ENCODE measurements at regions not wholly inside any gene's neighbourhood (a gene's known extent, or its start where the extent isn't known, plus 50 kb on each side); places are given as distances from the start of the nearest gene placed in this dataset.

DNA sequence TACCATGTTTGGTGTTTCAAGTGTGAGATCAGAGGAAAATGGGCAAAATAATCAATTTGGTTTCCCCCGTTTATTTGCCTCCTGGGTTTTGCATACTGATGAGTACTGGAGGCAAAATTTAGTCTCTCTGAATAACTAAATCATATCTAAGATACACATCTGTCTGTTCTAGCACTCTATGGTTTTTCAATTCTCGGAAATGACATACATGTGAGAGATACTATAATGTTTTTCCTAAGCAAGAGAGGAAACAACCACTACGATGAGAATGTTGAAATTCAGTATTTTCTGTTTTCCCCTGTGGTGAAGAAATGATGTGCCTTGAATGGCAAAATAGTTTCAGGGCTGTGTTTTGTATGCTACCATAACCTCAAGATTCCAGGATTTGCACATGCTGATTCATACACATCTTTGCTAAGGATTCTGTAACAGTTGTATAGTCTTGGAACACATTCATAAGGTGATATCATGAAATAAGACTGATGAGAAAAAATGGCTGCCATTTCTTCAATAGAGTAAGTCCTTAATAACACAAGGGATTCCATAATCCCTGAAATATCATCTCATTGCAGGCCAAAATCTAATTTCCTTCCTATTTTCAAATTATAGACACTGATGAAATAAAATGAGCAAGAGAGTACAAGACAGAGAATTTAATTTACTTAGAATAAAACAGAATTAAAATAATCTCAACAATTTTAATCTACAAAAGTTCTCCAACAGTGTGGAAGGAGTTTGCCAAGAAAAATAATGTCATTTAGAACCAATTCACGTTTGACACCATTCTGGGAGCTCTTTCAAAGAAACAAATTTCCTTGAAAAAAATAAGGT is 316.6 kb downstream of the FIGN start:
- no peaks in the 10 kb centered on the region for H3K36me3 ChIP-seq (replicated peaks; ENCODE audit: control insufficient read depth, insufficient read depth, low read length)
- H3K27me3 ChIP-seq (ENCODE audit: control insufficient read depth, insufficient read depth, low read length), result no peaks in the 10 kb centered on the region
- H3K4me3 ChIP-seq (ENCODE audit: insufficient read depth, low read depth, low read length), result no peak overlapping the region
- DNase-seq, result no peak

DNA sequence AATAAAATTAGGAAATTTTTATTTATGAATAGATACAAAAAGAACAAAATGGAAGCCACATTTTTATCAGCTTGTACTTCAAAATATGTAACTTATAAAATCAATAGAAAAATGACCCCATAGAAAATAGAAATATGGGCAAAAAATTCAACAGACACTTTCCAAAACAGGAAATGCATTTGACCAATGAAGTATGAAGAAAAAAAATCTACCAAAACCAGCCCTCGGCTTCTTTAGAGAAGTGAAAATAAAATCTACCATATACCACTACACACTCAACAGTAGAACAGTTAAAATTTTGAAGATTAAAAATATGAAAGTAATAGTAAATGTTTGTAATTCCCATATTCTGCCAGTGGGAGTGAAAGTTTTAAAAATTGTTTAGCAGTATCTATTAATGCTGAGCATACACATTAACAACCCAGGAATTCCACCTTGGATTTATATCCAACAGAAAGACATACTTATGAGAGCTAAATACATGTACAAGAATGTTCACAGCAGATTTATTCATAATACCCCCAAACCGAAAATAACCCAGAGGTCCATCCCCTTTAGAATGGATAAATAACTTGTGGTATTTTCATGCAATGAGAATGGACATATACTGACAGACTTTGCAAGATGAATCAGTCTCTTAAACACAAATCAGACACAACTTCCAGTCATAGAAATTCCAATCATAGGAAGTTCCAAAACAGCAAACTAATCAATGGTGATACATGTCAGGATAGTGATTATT is 318.0 kb downstream of the FIGN start:
- no peak for DNase-seq
- Histone ChIP-seq H3K27me3 (ENCODE audit: control insufficient read depth, insufficient read depth, low read length) (no peaks in the 10 kb centered on the region), H3K4me3 (ENCODE audit: insufficient read depth, low read depth, low read length) (no peak overlapping the region), H3K36me3 (replicated peaks; ENCODE audit: control insufficient read depth, insufficient read depth, low read length) (no peaks in the 10 kb centered on the region)

DNA sequence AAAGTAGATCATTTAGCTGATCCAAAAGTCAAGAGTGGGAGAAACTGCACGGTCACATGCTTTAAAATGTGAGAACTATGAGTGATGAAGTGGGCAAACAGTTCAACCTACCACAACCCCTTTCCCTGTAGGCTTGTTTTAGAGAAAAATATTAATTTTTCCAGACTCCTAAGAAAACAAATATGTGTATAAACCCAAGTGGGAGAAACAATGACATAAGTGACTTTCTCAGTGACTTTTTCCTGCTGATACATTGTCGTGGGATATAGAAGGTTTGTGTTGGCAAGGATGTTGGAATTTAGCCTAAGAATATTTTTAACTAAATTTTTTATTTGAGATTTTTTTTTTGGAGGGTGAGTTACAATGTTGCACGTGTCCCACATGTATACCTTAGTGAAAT is 321.7 kb downstream of the FIGN start:
- no peaks in the 10 kb centered on the region for H3K36me3 ChIP-seq (replicated peaks; ENCODE audit: control insufficient read depth, insufficient read depth, low read length)
- H3K4me3 ChIP-seq (ENCODE audit: insufficient read depth, low read depth, low read length), result no peak overlapping the region
- no peak for DNase-seq
- no peaks in the 10 kb centered on the region for H3K27me3 ChIP-seq (ENCODE audit: control insufficient read depth, insufficient read depth, low read length)

DNA sequence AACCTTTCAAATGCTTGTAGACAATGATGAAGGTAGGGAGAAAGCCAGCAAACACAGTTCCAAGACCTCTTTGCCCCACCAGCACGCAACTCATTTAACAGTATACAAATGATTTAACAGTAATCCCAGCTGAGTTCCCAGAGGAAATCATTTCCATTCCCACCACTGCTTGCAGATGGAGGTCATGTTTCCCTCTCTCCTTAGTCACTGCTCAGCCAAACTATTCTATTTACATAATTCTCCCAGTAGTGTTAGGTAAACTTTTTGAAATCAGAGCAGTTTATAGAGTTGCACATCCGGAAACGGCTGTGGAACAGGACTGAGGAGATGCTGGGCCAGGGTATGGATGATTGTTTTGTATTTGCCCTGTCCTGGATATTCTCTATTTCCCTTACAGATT is 328.5 kb downstream of the FIGN start:
- no peaks in the 10 kb centered on the region for H3K36me3 ChIP-seq (replicated peaks; ENCODE audit: control insufficient read depth, insufficient read depth, low read length)
- no peaks in the 10 kb centered on the region for H3K27me3 ChIP-seq (ENCODE audit: control insufficient read depth, insufficient read depth, low read length)
- no peak for DNase-seq
- no peak overlapping the region for H3K4me3 ChIP-seq (ENCODE audit: insufficient read depth, low read depth, low read length)

DNA sequence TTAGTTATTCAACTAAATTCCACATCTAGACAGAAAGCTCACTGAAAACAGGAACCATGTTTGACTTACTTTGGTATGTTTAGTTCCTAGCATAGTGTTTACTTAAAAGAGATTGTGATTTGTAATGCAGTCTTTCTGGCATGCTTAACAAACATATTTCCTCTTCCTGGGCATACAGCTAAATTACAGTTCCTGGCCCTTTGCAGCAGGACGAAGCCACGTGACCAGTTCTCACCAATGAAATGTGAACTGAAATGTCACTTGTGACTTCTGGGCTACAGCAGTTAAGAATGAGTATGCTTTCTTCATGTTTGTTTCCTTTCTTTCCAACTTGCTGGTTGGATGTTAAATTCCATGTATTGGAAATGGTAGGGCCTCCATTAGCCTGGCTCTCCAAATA is 330.5 kb downstream of the FIGN start:
- no peak for DNase-seq
- H3K36me3 ChIP-seq (replicated peaks; ENCODE audit: control insufficient read depth, insufficient read depth, low read length), result no peaks in the 10 kb centered on the region
- H3K4me3 ChIP-seq (ENCODE audit: insufficient read depth, low read depth, low read length), result no peak overlapping the region
- H3K27me3 ChIP-seq (ENCODE audit: control insufficient read depth, insufficient read depth, low read length), result no peaks in the 10 kb centered on the region

DNA sequence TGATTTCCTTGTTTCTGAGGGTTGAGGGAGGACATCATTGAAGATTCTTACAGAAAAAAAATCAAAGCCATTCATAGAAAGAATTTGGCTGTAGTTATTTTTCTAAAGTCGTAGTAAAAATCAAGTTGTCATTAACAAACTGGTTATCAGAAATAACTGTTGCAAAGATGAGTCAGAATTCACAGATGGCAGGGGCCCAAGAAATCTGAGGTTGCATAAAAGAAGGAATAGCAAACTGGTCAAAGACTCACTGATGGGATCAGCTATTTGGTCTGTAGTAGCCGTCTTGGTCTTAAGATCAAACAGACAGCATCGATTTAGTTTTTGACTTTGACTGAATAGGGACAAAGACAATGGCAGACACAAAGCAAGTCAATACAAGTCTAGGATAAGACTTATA is 334.3 kb downstream of the FIGN start:
- Histone ChIP-seq H3K27me3 (ENCODE audit: control insufficient read depth, insufficient read depth, low read length) (no peaks in the 10 kb centered on the region), H3K36me3 (replicated peaks; ENCODE audit: control insufficient read depth, insufficient read depth, low read length) (no peaks in the 10 kb centered on the region), H3K4me3 (ENCODE audit: insufficient read depth, low read depth, low read length) (no peak overlapping the region)
- no peak for DNase-seq

DNA sequence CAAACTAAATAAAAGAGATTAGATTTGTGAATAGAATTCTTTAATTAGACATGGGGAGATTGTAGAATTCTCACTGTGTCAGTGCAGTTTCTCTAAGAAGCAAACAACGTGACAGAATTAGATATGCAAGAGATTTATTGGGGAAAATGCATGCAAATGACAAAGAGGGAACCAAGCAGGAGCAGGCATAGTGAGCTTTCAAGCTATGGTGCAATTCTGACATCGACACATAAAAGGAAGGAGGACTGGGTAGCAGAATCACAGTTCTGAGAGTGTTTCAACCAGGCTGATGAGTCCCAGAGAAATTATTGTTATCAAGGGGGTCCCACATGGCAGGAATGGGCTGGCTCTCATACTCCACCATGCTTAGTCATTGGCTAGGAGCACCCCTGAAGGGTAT is 338.4 kb downstream of the FIGN start:
- no peaks in the 10 kb centered on the region for H3K36me3 ChIP-seq (replicated peaks; ENCODE audit: control insufficient read depth, insufficient read depth, low read length)
- H3K27me3 ChIP-seq (ENCODE audit: control insufficient read depth, insufficient read depth, low read length), result no peaks in the 10 kb centered on the region
- no peak overlapping the region for H3K4me3 ChIP-seq (ENCODE audit: insufficient read depth, low read depth, low read length)
- no peak for DNase-seq

DNA sequence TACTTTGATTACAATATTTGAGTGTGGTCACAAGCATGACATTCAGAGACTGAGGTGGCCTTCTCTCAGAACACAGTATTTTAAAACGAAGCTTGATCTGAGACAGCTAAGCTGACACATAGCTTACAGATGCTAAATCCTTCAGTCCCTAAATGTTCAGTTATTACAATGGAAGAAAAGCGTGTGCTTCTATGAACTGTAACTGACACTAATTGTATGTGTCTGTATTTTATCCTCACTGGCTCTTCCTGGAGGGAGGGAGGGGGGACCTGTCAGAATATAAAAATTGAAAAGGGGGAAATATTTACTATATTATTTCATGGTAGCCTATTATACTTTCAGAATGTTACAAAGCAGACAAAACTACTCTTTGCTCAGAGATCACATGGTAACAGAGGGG is 340.2 kb downstream of the FIGN start:
- Histone ChIP-seq H3K36me3 (replicated peaks; ENCODE audit: control insufficient read depth, insufficient read depth, low read length) (no peaks in the 10 kb centered on the region), H3K27me3 (ENCODE audit: control insufficient read depth, insufficient read depth, low read length) (no peaks in the 10 kb centered on the region), H3K4me3 (ENCODE audit: insufficient read depth, low read depth, low read length) (no peak overlapping the region)
- DNase-seq, result no peak

DNA sequence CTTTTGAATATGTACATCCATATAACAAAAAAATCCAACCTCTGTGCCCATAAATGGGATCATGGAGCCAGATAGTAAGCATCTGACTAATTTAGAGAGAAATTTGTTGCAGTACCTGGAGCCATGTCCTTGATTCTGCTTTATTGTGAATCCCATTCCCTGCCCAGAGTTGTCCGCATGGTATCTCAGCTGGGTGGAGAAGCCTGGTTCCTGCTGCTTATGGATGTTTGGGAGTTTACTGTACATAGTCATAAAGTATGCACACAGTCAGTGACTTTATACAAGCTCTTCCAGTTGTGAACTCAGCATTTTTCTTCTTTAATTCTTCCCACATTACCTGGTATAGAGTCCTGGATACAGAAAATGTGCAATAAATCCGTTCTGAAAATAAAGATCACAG is 346.0 kb downstream of the FIGN start:
- no peak overlapping the region for H3K4me3 ChIP-seq (ENCODE audit: insufficient read depth, low read depth, low read length)
- H3K27me3 ChIP-seq (ENCODE audit: control insufficient read depth, insufficient read depth, low read length), result no peaks in the 10 kb centered on the region
- no peaks in the 10 kb centered on the region for H3K36me3 ChIP-seq (replicated peaks; ENCODE audit: control insufficient read depth, insufficient read depth, low read length)
- no peak for DNase-seq

DNA sequence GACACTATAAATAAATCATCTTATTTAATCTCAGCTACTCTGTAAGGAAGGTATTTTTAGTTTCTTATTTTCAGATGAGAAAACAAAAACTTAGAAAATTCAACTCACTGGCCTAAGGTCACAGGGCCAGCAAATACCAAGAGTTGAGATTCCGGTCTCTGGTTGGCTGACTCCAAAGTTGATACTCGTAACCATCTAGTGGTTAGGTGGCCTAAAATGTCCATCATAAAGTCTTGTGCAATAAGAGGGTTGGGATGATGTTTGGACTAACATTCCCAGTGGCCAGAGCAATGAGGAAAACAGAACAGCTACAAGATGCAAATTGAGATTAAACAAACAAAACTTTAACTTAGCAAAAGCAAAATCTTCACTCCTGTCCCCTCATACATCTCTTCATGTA is 360.3 kb downstream of the FIGN start:
- Histone ChIP-seq H3K4me3 (ENCODE audit: insufficient read depth, low read depth, low read length) (no peak overlapping the region), H3K27me3 (ENCODE audit: control insufficient read depth, insufficient read depth, low read length) (no peaks in the 10 kb centered on the region), H3K36me3 (replicated peaks; ENCODE audit: control insufficient read depth, insufficient read depth, low read length) (no peaks in the 10 kb centered on the region)
- DNase-seq, result no peak

DNA sequence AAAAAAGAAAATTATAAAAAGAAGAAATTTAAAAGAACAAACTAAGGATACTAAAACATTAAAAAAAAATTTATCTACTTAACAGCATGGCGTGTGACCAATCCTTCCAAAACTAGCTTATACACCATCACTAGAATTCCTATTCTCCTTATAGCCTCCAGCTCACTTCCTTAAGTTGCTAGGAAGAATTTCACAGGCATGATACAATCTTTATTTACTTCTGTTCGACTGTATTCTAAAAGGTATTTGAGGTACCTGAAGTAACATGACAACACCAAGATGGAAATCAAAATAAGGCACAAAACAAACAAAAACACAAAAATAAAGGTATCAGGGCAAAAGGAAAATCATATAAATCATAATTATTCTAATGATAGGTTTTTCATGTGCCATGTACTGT is 360.7 kb downstream of the FIGN start:
- H3K27me3 ChIP-seq (ENCODE audit: control insufficient read depth, insufficient read depth, low read length), result no peaks in the 10 kb centered on the region
- no peak for DNase-seq
- no peak overlapping the region for H3K4me3 ChIP-seq (ENCODE audit: insufficient read depth, low read depth, low read length)
- H3K36me3 ChIP-seq (replicated peaks; ENCODE audit: control insufficient read depth, insufficient read depth, low read length), result no peaks in the 10 kb centered on the region

DNA sequence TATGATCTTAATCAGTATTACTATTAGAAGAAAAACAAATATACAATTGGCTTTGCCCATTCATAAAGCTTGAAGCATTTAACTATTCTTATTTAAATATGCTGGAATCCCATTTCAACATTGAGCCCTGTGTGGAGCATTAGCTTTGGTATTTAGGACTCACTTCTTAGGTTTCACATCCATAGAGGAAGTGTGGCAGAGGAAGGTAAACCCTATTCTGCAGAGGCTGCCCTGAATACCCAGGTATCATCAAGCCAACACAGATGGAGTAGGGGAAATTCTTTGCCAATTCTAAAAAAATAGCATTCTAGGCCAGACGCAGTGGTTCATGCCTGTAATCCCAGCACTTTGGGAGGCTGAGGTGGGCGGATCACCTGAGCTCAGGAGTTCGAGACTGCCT is 361.5 kb downstream of the FIGN start:
- Histone ChIP-seq H3K27me3 (ENCODE audit: control insufficient read depth, insufficient read depth, low read length) (no peaks in the 10 kb centered on the region), H3K36me3 (replicated peaks; ENCODE audit: control insufficient read depth, insufficient read depth, low read length) (no peaks in the 10 kb centered on the region), H3K4me3 (ENCODE audit: insufficient read depth, low read depth, low read length) (no peak overlapping the region)
- DNase-seq, result no peak

DNA sequence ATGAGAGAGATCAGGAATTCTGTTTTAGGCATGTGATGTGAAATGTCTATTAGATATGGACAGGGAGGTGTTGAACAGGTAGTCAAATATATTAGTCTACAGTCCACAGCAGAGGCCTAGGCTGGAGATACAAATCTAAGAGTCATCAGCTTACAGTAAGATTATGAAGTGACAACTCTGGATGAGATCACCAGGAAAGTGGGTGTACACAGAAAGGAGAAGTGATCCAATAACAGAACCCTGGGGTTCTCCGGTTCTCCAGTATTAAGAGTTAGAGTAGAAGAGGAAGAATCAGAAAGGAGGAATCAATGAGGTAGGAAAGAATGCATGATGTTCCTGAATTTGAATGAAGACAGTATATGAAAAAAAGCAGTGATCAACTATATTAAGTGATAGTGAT is 362.3 kb downstream of the FIGN start:
- no peaks in the 10 kb centered on the region for H3K27me3 ChIP-seq (ENCODE audit: control insufficient read depth, insufficient read depth, low read length)
- no peaks in the 10 kb centered on the region for H3K36me3 ChIP-seq (replicated peaks; ENCODE audit: control insufficient read depth, insufficient read depth, low read length)
- no peak overlapping the region for H3K4me3 ChIP-seq (ENCODE audit: insufficient read depth, low read depth, low read length)
- DNase-seq, result no peak

DNA sequence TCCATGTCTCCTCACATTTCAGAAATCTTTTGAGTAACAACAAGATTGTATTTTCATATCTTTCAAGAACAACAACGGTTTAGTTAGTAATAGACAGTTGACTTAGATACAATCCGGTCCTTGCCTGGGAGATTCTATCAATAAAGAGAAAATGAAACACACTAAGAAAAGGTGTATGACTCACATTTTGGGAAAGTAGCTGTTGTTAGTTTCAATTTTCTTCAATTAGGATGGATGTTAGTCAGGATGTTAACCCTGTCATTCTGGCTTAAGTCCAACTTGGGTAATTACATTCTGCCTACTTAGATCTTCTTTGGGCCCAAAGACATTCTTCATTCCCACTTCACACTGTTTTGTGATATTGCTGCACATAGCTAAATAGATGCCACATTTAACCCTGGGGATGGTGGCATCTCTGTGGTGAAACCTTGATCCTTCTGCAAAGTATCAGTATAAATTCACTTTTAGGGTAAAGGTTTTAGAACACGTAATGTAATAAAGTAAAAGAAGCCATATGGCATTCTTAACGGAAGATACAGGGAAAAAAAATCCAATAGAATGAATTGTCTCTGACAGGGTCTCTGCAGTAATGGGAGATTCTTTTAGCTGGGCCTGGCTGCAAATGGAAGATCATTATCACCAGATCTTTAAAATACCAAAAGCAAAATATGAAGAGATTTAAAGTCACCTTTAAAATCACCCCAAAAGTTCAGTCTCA is 365.5 kb downstream of the FIGN start:
- no peak for DNase-seq
- H3K27me3 ChIP-seq (ENCODE audit: control insufficient read depth, insufficient read depth, low read length), result no peaks in the 10 kb centered on the region
- H3K36me3 ChIP-seq (replicated peaks; ENCODE audit: control insufficient read depth, insufficient read depth, low read length), result no peaks in the 10 kb centered on the region
- no peak overlapping the region for H3K4me3 ChIP-seq (ENCODE audit: insufficient read depth, low read depth, low read length)

DNA sequence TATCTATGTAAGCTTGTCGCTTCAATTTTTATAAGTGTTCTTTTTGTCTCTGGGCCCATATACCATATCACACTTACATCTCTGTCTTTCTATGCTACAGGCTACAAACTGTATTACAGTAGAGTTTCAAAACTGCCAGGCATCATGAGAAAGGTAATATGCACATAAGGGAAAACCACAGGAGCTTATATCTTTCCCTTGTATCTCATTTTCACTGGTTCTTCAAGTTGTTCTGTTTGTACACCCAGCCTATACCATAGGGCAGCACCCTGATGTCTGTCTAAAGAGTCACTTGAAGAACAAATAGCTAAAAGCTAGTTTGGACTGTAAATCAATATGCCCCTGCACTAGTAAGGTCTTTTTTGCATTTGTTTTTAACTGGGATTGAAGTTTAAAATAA is 366.7 kb downstream of the FIGN start:
- Histone ChIP-seq H3K36me3 (replicated peaks; ENCODE audit: control insufficient read depth, insufficient read depth, low read length) (no peaks in the 10 kb centered on the region), H3K4me3 (ENCODE audit: insufficient read depth, low read depth, low read length) (no peak overlapping the region), H3K27me3 (ENCODE audit: control insufficient read depth, insufficient read depth, low read length) (no peaks in the 10 kb centered on the region)
- no peak for DNase-seq
